ENCODE measurements at regions not wholly inside any gene's neighbourhood (a gene's known extent, or its start where the extent isn't known, plus 50 kb on each side); places are given as distances from the start of the nearest gene placed in this dataset.

DNA sequence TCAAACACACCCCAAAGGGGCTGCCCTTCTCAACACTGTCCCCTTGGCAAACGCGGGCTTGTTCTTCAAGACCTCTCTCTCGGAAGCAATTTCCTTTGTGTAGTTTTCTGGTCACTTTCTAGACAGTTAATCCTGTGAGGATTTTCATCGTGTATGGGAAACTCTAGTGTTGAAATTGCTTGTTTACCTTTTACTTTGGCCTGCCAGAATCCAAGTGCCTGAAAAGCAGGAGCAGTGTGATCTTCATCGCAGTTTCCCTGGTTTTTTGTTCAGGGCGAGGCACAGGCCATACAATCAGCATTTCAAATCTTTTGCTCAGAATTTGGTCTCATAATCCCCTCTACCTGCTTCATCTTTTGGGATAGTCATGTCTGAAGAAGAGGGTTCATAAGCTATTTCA is 115.7 kb upstream of the C9orf72 start:
- 80% methylated on average over 6 of the region's 6 CpGs; no CpG with 5 or more reads in 1 of the 2 experiments for WGBS, 2 experiments (ENCODE audit: extremely low coverage in 1 of 2, insufficient coverage in 1 of 2, insufficient read length in 1 of 2, insufficient replicate concordance in 2 of 2, low coverage in 1 of 2, low lambda C conversion rate in 2 of 2, missing lambda C conversion rate in 1 of 2)
- H2BK15ac ChIP-seq (ENCODE audit: low read length) = no peak overlapping the region
- H3K9me3 ChIP-seq (ENCODE audit: insufficient read depth in 2 of 2, low read depth in 1 of 2, low read length in 1 of 2) = no peaks in the 10 kb centered on the region
- FAIRE-seq (no peak), DNase-seq (ENCODE audit: low read depth in 1 of 2, low spot score in 2 of 2) (no peak)
- no peak overlapping the region for H2BK5ac ChIP-seq (ENCODE audit: low read depth, low read length)
- H4K91ac ChIP-seq (replicated peaks; ENCODE audit: insufficient read length, low read length) = no peak overlapping the region
- peaks cover 0 to 3% (median 0%) of the 10 kb centered on the region in 4 experiments; a peak in 3 of 7 replicates for H3K4me1 ChIP-seq (replicated peaks in 1 of 4; ENCODE audit: control insufficient read depth in 3 of 4, insufficient read depth in 4 of 4, low read length in 3 of 4)
- H3K27ac ChIP-seq (ENCODE audit: low read depth, low read length) = no peak overlapping the region
- no peak for TF ChIP-seq CBX8 (IDR thresholded peaks at IDR 0.05; ENCODE audit: borderline replicate concordance, low read depth, low read length)
- TF ChIP-seq, protein P1, sequence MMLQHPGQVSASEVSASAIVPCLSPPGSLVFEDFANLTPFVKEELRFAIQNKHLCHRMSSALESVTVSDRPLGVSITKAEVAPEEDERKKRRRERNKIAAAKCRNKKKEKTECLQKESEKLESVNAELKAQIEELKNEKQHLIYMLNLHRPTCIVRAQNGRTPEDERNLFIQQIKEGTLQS (IDR thresholded peaks at IDR 0.05; ENCODE audit: insufficient read depth, low read depth, low read length) = no peak
- no peak for TF ChIP-seq RBBP5 (IDR thresholded peaks at IDR 0.05; ENCODE audit: borderline replicate concordance, low read depth, low read length)
- TF ChIP-seq, protein P2, sequence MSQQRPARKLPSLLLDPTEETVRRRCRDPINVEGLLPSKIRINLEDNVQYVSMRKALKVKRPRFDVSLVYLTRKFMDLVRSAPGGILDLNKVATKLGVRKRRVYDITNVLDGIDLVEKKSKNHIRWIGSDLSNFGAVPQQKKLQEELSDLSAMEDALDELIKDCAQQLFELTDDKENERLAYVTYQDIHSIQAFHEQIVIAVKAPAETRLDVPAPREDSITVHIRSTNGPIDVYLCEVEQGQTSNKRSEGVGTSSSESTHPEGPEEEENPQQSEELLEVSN (IDR thresholded peaks at IDR 0.05) = no peak
- TF ChIP-seq, protein P3, sequence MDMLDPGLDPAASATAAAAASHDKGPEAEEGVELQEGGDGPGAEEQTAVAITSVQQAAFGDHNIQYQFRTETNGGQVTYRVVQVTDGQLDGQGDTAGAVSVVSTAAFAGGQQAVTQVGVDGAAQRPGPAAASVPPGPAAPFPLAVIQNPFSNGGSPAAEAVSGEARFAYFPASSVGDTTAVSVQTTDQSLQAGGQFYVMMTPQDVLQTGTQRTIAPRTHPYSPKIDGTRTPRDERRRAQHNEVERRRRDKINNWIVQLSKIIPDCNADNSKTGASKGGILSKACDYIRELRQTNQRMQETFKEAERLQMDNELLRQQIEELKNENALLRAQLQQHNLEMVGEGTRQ (IDR thresholded peaks at IDR 0.05; ENCODE audit: low read length) = no peak
- no peak for TF ChIP-seq PHF8 (conservative IDR thresholded peaks at IDR 0.05; ENCODE audit: low read depth, low read length)
- no peak for TF ChIP-seq SIN3A (conservative IDR thresholded peaks at IDR 0.05 in 1 of 2, IDR thresholded peaks at IDR 0.05 in 1 of 2; ENCODE audit: low read depth in 1 of 2, low read length in 2 of 2)
- no peak for TF ChIP-seq SP1 (IDR thresholded peaks at IDR 0.05; ENCODE audit: low read depth, low read length)
- no peaks in the 10 kb centered on the region for H3K36me3 ChIP-seq (ENCODE audit: control insufficient read depth in 2 of 4, insufficient read depth in 4 of 4, low read length in 3 of 4)
- H3K79me1 ChIP-seq (ENCODE audit: low read depth, low read length) = no peaks in the 10 kb centered on the region
- no peak overlapping the region for H2AFZ ChIP-seq (ENCODE audit: low read length)
- no peaks in the 10 kb centered on the region for H3K23me2 ChIP-seq (ENCODE audit: low read depth, low read length)
- H3K79me2 ChIP-seq (ENCODE audit: control insufficient read depth in 1 of 2, insufficient read depth in 2 of 2, low read length in 2 of 2) = no peaks in the 10 kb centered on the region
- no peak overlapping the region for H4K8ac ChIP-seq (ENCODE audit: extremely low read depth, insufficient read depth, low read length)
- H2BK20ac ChIP-seq (ENCODE audit: low read length) = no peak overlapping the region
- no peaks in the 10 kb centered on the region for H3K27me3 ChIP-seq (replicated peaks in 1 of 4; ENCODE audit: control insufficient read depth in 3 of 4, extremely low read depth in 1 of 4, insufficient read depth in 3 of 4, low read length in 3 of 4)
- no peak overlapping the region for H2BK12ac ChIP-seq (ENCODE audit: low read depth, low read length)
- no peak overlapping the region for H3K9ac ChIP-seq (replicated peaks in 1 of 4; ENCODE audit: extremely low read depth in 1 of 4, low read depth in 3 of 4, low read length in 3 of 4)
- POLR2A ChIA-PET (ENCODE audit: partially characterized antibody) = interaction anchor here (1.5 kb wide), 1 partner anchor 10 kb away, joined by 4 read pairs; no protein-coding TSS in a partner anchor
- no peak overlapping the region for H3K4me3 ChIP-seq (ENCODE audit: extremely low read depth in 1 of 4, insufficient read depth in 2 of 4, low read depth in 3 of 4, low read length in 4 of 4)
- H3K14ac ChIP-seq (ENCODE audit: insufficient read length) = no peak overlapping the region
- H2BK120ac ChIP-seq (replicated peaks; ENCODE audit: low read depth, low read length) = no peak overlapping the region
- H3K56ac ChIP-seq (replicated peaks; ENCODE audit: insufficient read length, low read depth, low read length) = no peak overlapping the region
- H3K18ac ChIP-seq (ENCODE audit: extremely low read depth, low read length) = no peak overlapping the region
- H3K23ac ChIP-seq (ENCODE audit: insufficient read length) = no peak overlapping the region
- H4K5ac ChIP-seq (ENCODE audit: insufficient read length, low read depth, low read length) = no peak overlapping the region
- CTCF ChIA-PET (ENCODE audit: partially characterized antibody) = no interaction called here
- no peak overlapping the region for H3K4ac ChIP-seq (replicated peaks; ENCODE audit: insufficient read length, low read depth, low read length)
- no peak overlapping the region for H3K4me2 ChIP-seq (ENCODE audit: insufficient read depth in 1 of 2, low read depth in 2 of 2, low read length in 2 of 2)
- H2AK5ac ChIP-seq (ENCODE audit: low read depth, low read length) = no peak overlapping the region
- H4K20me1 ChIP-seq (replicated peaks in 1 of 2; ENCODE audit: control insufficient read depth in 1 of 2, insufficient read depth in 2 of 2, low read length in 2 of 2) = no peaks in the 10 kb centered on the region
